Mucosa of descending colon (tissue), 3 donors: ENCODE measurements at regions not wholly inside any gene's neighbourhood (a gene's known extent, or its start where the extent isn't known, plus 50 kb on each side); places are given as distances from the start of the nearest gene placed in this dataset.
"Not testable (repeated sequence)": the region's sequence is repeated elsewhere in the genome, so short reads cannot be mapped to it uniquely, and the experiment has no call there.

Experiments
- ATAC-seq: fragments of 200-7000 bp; cut with Tn5 transposase; one replicate; pipeline ENCODE4 v1.9.1; 2020; ENCODE audit warnings: mild to moderate bottlenecking, moderate library complexity
- DNase-seq, 3 donors: peaks; one replicate each; pipeline ENCODE4 v3.0.0-alpha.2; 2020
- H3K36me3 ChIP-seq: fragments of 200-600 bp; one replicate; pipeline ENCODE4 v1.8.0; 2021; ENCODE audit warnings: low read depth, mild to moderate bottlenecking
- H3K4me1 ChIP-seq: fragments of 200-600 bp; one replicate; pipeline ENCODE4 v1.8.0; 2021; ENCODE audit warnings: low read depth, mild to moderate bottlenecking
- H3K4me3 ChIP-seq: fragments of 200-600 bp; one replicate; pipeline ENCODE4 v1.8.0; 2021; ENCODE audit warnings: mild to moderate bottlenecking
- H3K9me3 ChIP-seq: fragments of 200-600 bp; one replicate; pipeline ENCODE4 v1.8.0; 2021; ENCODE audit warnings: mild to moderate bottlenecking
- intact Hi-C, 2 donors: fragments of 100-400 bp; cut with DNase I in 1 of 2; cut with micrococcal nuclease in 1 of 2; formaldehyde crosslinking; loops; one replicate each; pipeline versions ENCODE4 v1.11.0 to v1.11.1; 2022; cut with DNase I, micrococcal nuclease
- TF ChIP-seq, protein P1 (sequence below): fragments of 200-600 bp; IDR thresholded peaks from one replicate; pipeline ENCODE4 v1.8.0; 2022; ENCODE audit warnings: antibody characterized with exemption, mild to moderate bottlenecking
- donor health status: DM: no; HTN: no; CAD: no; lungs with moderate emphysema.
- donor health status: DM: no; HTN: no; CAD: no.
- donor health status: DM: no; HTN: yes; CAD: no.

GRCh38 chr2:210861038-210861665, 304.8 kb downstream of the CPS1 start:
- intact Hi-C loops, result no loop called here
- H3K4me1 ChIP-seq, result no peaks in the 10 kb centered on the region
- H3K36me3 ChIP-seq, result no peaks in the 10 kb centered on the region
- no peak overlapping the region for H3K4me3 ChIP-seq
- DNase-seq, result no peak
- no peaks in the 10 kb centered on the region for H3K9me3 ChIP-seq
- ATAC-seq, result no peak
- TF ChIP-seq, protein P1, sequence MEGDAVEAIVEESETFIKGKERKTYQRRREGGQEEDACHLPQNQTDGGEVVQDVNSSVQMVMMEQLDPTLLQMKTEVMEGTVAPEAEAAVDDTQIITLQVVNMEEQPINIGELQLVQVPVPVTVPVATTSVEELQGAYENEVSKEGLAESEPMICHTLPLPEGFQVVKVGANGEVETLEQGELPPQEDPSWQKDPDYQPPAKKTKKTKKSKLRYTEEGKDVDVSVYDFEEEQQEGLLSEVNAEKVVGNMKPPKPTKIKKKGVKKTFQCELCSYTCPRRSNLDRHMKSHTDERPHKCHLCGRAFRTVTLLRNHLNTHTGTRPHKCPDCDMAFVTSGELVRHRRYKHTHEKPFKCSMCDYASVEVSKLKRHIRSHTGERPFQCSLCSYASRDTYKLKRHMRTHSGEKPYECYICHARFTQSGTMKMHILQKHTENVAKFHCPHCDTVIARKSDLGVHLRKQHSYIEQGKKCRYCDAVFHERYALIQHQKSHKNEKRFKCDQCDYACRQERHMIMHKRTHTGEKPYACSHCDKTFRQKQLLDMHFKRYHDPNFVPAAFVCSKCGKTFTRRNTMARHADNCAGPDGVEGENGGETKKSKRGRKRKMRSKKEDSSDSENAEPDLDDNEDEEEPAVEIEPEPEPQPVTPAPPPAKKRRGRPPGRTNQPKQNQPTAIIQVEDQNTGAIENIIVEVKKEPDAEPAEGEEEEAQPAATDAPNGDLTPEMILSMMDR, result no peak

GRCh38 chr2:210862283-210863065, 306.1 kb downstream of the CPS1 start:
- no peak overlapping the region for H3K4me3 ChIP-seq
- intact Hi-C loops, result no loop called here
- no peaks in the 10 kb centered on the region for H3K4me1 ChIP-seq
- ATAC-seq, result no peak
- TF ChIP-seq, protein P1, result no peak
- no peak for DNase-seq
- no peaks in the 10 kb centered on the region for H3K9me3 ChIP-seq
- no peaks in the 10 kb centered on the region for H3K36me3 ChIP-seq

DNA sequence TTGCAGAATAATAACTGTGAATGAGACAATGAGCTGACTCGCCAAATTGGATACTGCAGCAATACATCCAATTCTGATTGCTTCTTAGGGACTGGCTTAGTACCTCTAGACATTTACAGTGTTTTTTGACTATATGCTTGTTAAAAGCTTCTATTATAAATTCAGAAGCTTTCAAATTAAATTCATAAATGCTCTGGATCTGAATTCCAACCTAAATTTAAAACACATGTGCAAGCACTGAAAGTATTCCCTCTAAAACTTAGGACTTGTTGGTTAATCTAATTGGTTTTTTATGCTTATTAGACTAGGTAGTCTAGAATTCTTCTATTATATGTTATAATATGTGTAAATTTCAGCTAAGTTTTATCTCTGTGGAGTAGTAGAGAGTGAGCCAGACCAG, 306.9 kb downstream of the CPS1 start:
- intact Hi-C loops, result no loop called here

GRCh38 chr2:210871566-210871965, 315.2 kb downstream of the CPS1 start:
- intact Hi-C loops, H3K4me1 ChIP-seq, H3K4me3 ChIP-seq, H3K36me3 ChIP-seq, ATAC-seq, H3K9me3 ChIP-seq, DNase-seq: not testable (repeated sequence)

More for the DNA sequence above, 306.9 kb downstream of the CPS1 start:
- DNase-seq, result no peak
- H3K36me3 ChIP-seq, result no peaks in the 10 kb centered on the region
- H3K9me3 ChIP-seq, result no peaks in the 10 kb centered on the region
- TF ChIP-seq, protein P1, result no peak
- H3K4me1 ChIP-seq, result no peaks in the 10 kb centered on the region
- H3K4me3 ChIP-seq, result no peak overlapping the region
- ATAC-seq, result no peak

GRCh38 chr2:210873631-210874030, 317.2 kb downstream of the CPS1 start:
- Histone ChIP-seq H3K36me3 (no peaks in the 10 kb centered on the region), H3K4me1 (no peaks in the 10 kb centered on the region), H3K4me3 (no peak overlapping the region), H3K9me3 (no peaks in the 10 kb centered on the region)
- intact Hi-C loops, result no loop called here
- TF ChIP-seq, protein P1, result no peak
- no peak for DNase-seq
- no peak for ATAC-seq

DNA sequence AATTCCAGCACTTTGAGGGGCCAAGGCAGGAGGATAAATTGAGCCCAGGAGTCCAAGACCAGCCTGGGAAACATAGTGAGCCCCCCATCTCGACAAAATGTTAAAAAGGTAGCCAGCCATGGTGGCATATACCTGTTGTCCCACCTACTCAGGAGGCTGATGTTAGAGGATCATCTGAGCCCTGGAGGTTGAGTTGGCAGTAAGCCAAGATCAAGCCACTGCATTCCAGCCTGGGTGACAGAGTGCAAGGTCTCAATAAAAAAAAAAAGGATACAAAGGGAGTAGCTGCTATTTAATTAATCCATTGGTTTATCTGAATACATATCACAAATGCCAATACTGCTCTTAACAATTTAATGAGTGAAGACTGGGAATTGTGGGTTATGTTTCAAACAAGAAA, 327.8 kb downstream of the CPS1 start:
- no peaks in the 10 kb centered on the region for H3K36me3 ChIP-seq
- intact Hi-C loops, result no loop called here
- no peak for DNase-seq
- no peaks in the 10 kb centered on the region for H3K9me3 ChIP-seq
- no peaks in the 10 kb centered on the region for H3K4me1 ChIP-seq
- no peak overlapping the region for H3K4me3 ChIP-seq
- ATAC-seq, result no peak
- TF ChIP-seq, protein P1, result no peak
